ENCODE measurements at regions not wholly inside any gene's neighbourhood (a gene's known extent, or its start where the extent isn't known, plus 50 kb on each side); places are given as distances from the start of the nearest gene placed in this dataset.

DNA sequence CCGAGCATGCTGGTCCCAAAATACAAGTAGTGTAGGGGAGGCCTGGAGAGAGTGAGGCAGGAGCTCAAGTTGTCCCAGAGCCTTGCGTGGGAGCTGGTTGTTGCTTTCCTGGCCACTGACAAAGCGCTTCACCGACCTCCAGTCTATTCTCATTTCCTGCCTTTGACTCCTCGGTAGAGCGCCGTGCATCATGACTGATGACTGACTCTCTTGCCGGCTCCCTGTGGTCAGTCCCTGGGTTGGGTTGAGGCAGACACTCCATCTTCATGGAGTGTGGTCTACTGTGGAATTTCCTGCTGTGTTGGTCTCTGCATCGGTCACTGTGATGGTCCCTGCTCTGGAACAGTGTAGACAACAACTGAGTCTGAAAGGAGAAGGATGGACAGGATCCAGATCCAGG, 175.1 kb upstream of the S1PR3 start:
- H3K36me3 ChIP-seq, result no peaks in the 10 kb centered on the region
- H3K27ac ChIP-seq, result no peak overlapping the region
- intact Hi-C loops (cut with DNase I), result loop anchor here (5.0 to 10.0 kb wide), 3 partner anchors 39 to 431 kb away; partner anchors contain the start of genes S1PR3 and SPIN1
- H3K27me3 ChIP-seq, result no peaks in the 10 kb centered on the region
- H3K9me3 ChIP-seq, result no peaks in the 10 kb centered on the region
- no peak overlapping the region for H3K4me3 ChIP-seq
- no peak for DNase-seq (ENCODE audit: low spot score in 2 of 2)
- TF ChIP-seq, protein P1, sequence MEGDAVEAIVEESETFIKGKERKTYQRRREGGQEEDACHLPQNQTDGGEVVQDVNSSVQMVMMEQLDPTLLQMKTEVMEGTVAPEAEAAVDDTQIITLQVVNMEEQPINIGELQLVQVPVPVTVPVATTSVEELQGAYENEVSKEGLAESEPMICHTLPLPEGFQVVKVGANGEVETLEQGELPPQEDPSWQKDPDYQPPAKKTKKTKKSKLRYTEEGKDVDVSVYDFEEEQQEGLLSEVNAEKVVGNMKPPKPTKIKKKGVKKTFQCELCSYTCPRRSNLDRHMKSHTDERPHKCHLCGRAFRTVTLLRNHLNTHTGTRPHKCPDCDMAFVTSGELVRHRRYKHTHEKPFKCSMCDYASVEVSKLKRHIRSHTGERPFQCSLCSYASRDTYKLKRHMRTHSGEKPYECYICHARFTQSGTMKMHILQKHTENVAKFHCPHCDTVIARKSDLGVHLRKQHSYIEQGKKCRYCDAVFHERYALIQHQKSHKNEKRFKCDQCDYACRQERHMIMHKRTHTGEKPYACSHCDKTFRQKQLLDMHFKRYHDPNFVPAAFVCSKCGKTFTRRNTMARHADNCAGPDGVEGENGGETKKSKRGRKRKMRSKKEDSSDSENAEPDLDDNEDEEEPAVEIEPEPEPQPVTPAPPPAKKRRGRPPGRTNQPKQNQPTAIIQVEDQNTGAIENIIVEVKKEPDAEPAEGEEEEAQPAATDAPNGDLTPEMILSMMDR (IDR thresholded peaks at IDR 0.05), result no peak
- H3K4me1 ChIP-seq, result peaks cover 10 to 15% of the 10 kb centered on the region in 2 donors

DNA sequence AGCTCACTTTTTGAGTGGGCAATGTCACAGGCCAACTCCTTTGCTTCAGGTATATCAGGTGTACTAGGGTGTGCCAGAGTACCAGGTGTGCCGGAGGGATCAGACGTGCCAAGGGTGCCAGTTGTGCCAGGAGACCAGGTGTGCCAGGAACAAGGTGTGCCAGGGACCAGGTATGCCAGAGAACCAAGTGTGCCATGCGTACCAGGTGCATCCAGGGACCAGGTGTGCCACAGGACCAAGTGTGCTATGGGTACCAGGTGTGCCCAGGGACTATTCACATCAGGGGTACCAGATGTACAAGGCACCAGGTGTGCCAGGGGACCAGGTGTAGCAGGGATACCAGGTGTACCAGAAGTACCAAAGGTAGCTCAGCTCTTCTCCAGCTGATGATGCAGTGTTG, 174.7 kb upstream of the S1PR3 start:
- Histone ChIP-seq H3K36me3 (no peaks in the 10 kb centered on the region), H3K4me1 (peaks cover 10 to 15% of the 10 kb centered on the region in 2 donors), H3K4me3 (no peak overlapping the region), H3K27me3 (no peaks in the 10 kb centered on the region), H3K9me3 (no peaks in the 10 kb centered on the region), H3K27ac (no peak overlapping the region)
- intact Hi-C loops (cut with DNase I), result loop anchor here (5.0 to 10.0 kb wide), 3 partner anchors 39 to 432 kb away; partner anchors contain the start of genes S1PR3 and SPIN1
- no peak for DNase-seq (ENCODE audit: low spot score in 2 of 2)
- TF ChIP-seq, protein P1 (IDR thresholded peaks at IDR 0.05), result no peak

DNA sequence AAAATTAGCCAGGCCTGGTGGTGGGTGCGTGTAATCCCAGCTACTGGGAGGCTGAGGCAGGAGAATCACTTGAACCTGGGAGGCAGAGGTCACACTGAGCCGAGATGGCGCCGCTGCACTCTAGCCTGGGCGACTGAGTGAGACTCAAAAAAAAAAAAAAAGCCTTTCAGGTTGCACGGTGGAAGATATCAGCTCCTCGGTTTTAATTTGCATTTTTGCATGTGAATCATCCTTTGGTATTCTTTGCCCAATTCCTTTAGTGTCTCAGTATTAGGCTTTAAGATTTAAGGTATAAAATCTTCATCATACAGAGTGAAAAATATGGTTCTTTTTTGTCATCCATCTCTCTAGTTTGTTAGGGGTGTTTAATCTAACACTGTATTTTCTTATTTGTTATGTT, 173.6 kb upstream of the S1PR3 start:
- Histone ChIP-seq H3K4me1 (peaks cover 10 to 15% of the 10 kb centered on the region in 2 donors), H3K9me3 (no peaks in the 10 kb centered on the region), H3K4me3 (no peak overlapping the region), H3K27ac (no peak overlapping the region), H3K36me3 (no peaks in the 10 kb centered on the region), H3K27me3 (no peaks in the 10 kb centered on the region)
- TF ChIP-seq, protein P1 (IDR thresholded peaks at IDR 0.05), result no peak
- DNase-seq (ENCODE audit: low spot score in 2 of 2), result no peak
- intact Hi-C loops (cut with DNase I), result loop anchor here (5.0 to 10.0 kb wide), 3 partner anchors 40 to 433 kb away; partner anchors contain the start of genes S1PR3 and SPIN1

DNA sequence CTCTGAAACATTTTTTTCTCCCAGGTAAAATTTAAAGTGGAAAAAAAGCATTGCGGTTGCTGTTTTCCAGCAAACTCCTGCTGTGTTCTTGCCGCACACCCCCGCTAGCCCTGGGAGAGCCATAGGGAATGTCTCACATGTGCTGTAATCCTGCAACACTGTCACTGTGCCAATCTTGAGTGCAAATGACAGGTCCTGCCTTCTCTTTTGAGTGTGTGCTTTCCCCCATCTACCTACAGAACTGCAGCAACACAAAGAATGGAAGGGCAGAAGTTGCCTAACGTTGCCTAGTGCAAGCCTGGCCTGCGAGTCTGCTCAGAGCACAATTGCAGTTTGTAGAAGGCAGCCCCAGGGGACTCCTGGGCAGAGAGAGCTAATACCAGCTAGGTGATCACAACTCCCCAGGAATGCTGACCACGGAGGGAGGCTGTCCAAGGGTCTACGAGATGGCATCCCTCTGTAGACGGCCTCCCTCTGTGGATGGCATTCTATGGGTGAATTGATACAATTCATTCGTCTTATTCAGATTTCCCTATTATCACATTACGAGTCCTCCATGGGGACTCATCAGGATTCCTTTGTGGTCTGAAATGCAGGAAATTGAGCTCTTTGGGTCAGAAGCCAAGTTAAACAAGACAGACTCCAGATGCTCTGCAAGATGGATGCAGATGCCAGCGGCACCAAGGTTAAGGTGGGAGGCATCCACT, 172.6 kb upstream of the S1PR3 start:
- DNase-seq (ENCODE audit: low spot score in 2 of 2), result no peak
- H3K27ac ChIP-seq, result no peak overlapping the region

DNA sequence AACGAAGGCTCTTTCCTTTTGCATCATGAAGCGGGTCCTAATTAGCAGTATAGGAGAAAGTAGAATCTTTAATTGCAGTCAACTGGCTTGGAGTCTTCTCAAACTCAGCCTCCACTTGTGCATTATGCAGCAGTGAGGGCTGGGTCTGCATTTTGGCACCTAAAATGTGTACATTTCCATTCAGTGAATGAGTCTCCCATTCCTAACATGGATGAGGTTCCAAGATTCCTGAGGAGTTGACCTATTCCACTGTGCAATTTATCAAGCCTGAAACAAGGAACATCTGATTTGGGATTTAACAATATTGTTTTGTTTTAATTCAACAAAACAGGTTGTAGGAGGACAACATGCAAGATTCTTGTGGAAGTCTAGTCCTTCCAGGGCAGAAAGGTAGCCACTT, 171.8 kb upstream of the S1PR3 start:
- no peak for DNase-seq (ENCODE audit: low spot score in 2 of 2)
- Histone ChIP-seq H3K4me3 (no peak overlapping the region), H3K27ac (no peak overlapping the region), H3K4me1 (peaks cover 3 to 4% of the 10 kb centered on the region in 2 donors), H3K27me3 (no peaks in the 10 kb centered on the region), H3K36me3 (no peaks in the 10 kb centered on the region), H3K9me3 (no peaks in the 10 kb centered on the region)
- intact Hi-C loops (cut with DNase I), result loop anchor here (5.0 to 10.0 kb wide), 3 partner anchors 42 to 435 kb away; partner anchors contain the start of genes S1PR3 and SPIN1
- TF ChIP-seq, protein P1 (IDR thresholded peaks at IDR 0.05), result no peak

More for the DNA sequence above, 172.6 kb upstream of the S1PR3 start:
- intact Hi-C loops (cut with DNase I), result loop anchor here (5.0 to 10.0 kb wide), 3 partner anchors 41 to 434 kb away; partner anchors contain the start of genes S1PR3 and SPIN1
- Histone ChIP-seq H3K4me1 (peaks cover 8 to 9% of the 10 kb centered on the region in 2 donors), H3K27me3 (no peaks in the 10 kb centered on the region), H3K4me3 (no peak overlapping the region), H3K36me3 (no peaks in the 10 kb centered on the region), H3K9me3 (no peaks in the 10 kb centered on the region)
- TF ChIP-seq, protein P1 (IDR thresholded peaks at IDR 0.05), result no peak
